ENCODE measurements at regions not wholly inside any gene's neighbourhood (a gene's known extent, or its start where the extent isn't known, plus 50 kb on each side); places are given as distances from the start of the nearest gene placed in this dataset.
A peak's percentile ranks its signal among the peaks of the same experiment; 100 is the strongest.

- DNase-seq = no peak
- H3K4me3 Mint-ChIP-seq = peak overlapping the region; percentile 62
- no peaks in the 10 kb centered on the region for H3K9me3 Mint-ChIP-seq
- H3K36me3 Mint-ChIP-seq (ENCODE audit: low read depth) = no peaks in the 10 kb centered on the region
- H3K27me3 Mint-ChIP-seq (ENCODE audit: low read depth, poor library complexity) = peaks cover 3% of the 10 kb centered on the region
- no peak for TF ChIP-seq CTCF (IDR thresholded peaks at IDR 0.05)
- H3K4me1 Mint-ChIP-seq = peaks cover 46% of the 10 kb centered on the region
- peak overlapping the region; percentile 95 for H3K27ac Mint-ChIP-seq
These were observed 50.4 kb downstream of the FHIP1A start for GRCh38 chr4:151459375-151459774.

GRCh38 chr4:151460434-151460833 is 51.5 kb downstream of the FHIP1A start:
- peaks cover 5% of the 10 kb centered on the region for H3K36me3 Mint-ChIP-seq (ENCODE audit: low read depth)
- H3K27me3 Mint-ChIP-seq (ENCODE audit: low read depth, poor library complexity) = no peaks in the 10 kb centered on the region
- H3K4me1 Mint-ChIP-seq = peaks cover 41% of the 10 kb centered on the region
- no peak for TF ChIP-seq CTCF (IDR thresholded peaks at IDR 0.05)
- DNase-seq = no peak
- H3K27ac Mint-ChIP-seq = no peak overlapping the region
- H3K9me3 Mint-ChIP-seq = peaks cover 6% of the 10 kb centered on the region
- H3K4me3 Mint-ChIP-seq = no peak overlapping the region

GRCh38 chr4:151462554-151462953 is 53.6 kb downstream of the FHIP1A start:
- Mint-ChIP-seq H3K27me3 (ENCODE audit: low read depth, poor library complexity) (no peaks in the 10 kb centered on the region), H3K36me3 (ENCODE audit: low read depth) (peaks cover 19% of the 10 kb centered on the region), H3K27ac (no peak overlapping the region), H3K4me3 (no peak overlapping the region), H3K9me3 (peaks cover 25% of the 10 kb centered on the region), H3K4me1 (peaks cover 40% of the 10 kb centered on the region)
- DNase-seq = no peak
- TF ChIP-seq CTCF (IDR thresholded peaks at IDR 0.05) = no peak

GRCh38 chr4:151468715-151469696 is 60.0 kb downstream of the FHIP1A start:
- no peak for TF ChIP-seq CTCF (IDR thresholded peaks at IDR 0.05)
- Mint-ChIP-seq H3K27ac (no peak overlapping the region), H3K36me3 (ENCODE audit: low read depth) (peaks cover 19% of the 10 kb centered on the region), H3K27me3 (ENCODE audit: low read depth, poor library complexity) (no peaks in the 10 kb centered on the region), H3K4me1 (no peaks in the 10 kb centered on the region), H3K4me3 (no peak overlapping the region), H3K9me3 (peaks cover 25% of the 10 kb centered on the region)
- DNase-seq = no peak

- H3K4me3 Mint-ChIP-seq = no peak overlapping the region
- no peak overlapping the region for H3K27ac Mint-ChIP-seq
- H3K27me3 Mint-ChIP-seq (ENCODE audit: low read depth, poor library complexity) = no peaks in the 10 kb centered on the region
- no peak for DNase-seq
- no peaks in the 10 kb centered on the region for H3K4me1 Mint-ChIP-seq
- TF ChIP-seq CTCF (IDR thresholded peaks at IDR 0.05) = no peak
- H3K36me3 Mint-ChIP-seq (ENCODE audit: low read depth) = peaks cover 18% of the 10 kb centered on the region
- H3K9me3 Mint-ChIP-seq = peaks cover 24% of the 10 kb centered on the region
These were observed 61.0 kb downstream of the FHIP1A start for GRCh38 chr4:151469970-151470369.

GRCh38 chr4:151471728-151472127 is 62.8 kb downstream of the FHIP1A start:
- H3K27me3 Mint-ChIP-seq (ENCODE audit: low read depth, poor library complexity) = peaks cover 4% of the 10 kb centered on the region

More at GRCh38 chr4:151471728-151472127, 62.8 kb downstream of the FHIP1A start:
- Mint-ChIP-seq H3K9me3 (peaks cover 6% of the 10 kb centered on the region), H3K27ac (no peak overlapping the region), H3K36me3 (ENCODE audit: low read depth) (peaks cover 2% of the 10 kb centered on the region), H3K4me3 (no peak overlapping the region), H3K4me1 (no peaks in the 10 kb centered on the region)
- no peak for TF ChIP-seq CTCF (IDR thresholded peaks at IDR 0.05)
- no peak for DNase-seq
